Ascending aorta (tissue), 2 donors: ENCODE measurements at regions not wholly inside any gene's neighbourhood (a gene's known extent, or its start where the extent isn't known, plus 50 kb on each side); places are given as distances from the start of the nearest gene placed in this dataset.

Experiments
- DNase-seq, 2 donors: peaks; one replicate each; pipeline ENCODE4 v3.0.0-alpha.2; 2019; ENCODE audit warnings: low spot score in 2 of 2
- H3K27ac ChIP-seq, 2 donors: fragments of 200-600 bp; sonication (generic); one replicate each; pipeline ENCODE4 v1.5.1; 2016 to 2017; ENCODE audit warnings: mild to moderate bottlenecking in 1 of 2
- H3K27me3 ChIP-seq: fragments of 200-600 bp; sonication (generic); one replicate; pipeline ENCODE4 v1.5.1; 2017
- H3K36me3 ChIP-seq, 2 donors: fragments of 200-600 bp; sonication (generic); one replicate each; pipeline ENCODE4 v1.5.1; 2016
- H3K4me1 ChIP-seq, 2 donors: fragments of 200-600 bp; sonication (generic); one replicate each; pipeline ENCODE4 v1.5.1; 2016 to 2017; ENCODE audit warnings: mild to moderate bottlenecking in 1 of 2
- H3K4me3 ChIP-seq, 2 donors: fragments of 200-600 bp; sonication (generic); one replicate each; pipeline ENCODE4 v1.5.1; 2016 to 2017; ENCODE audit warnings: mild to moderate bottlenecking in 1 of 2
- H3K9me3 ChIP-seq, 2 donors: fragments of 200-600 bp; sonication (generic); one replicate each; pipeline ENCODE4 v1.5.1; 2016
- CTCF ChIP-seq, 3 experiments: fragments of 200-600 bp in 2 of 3; fragments of 450-650 bp in 1 of 3; sonication (generic) in 2 of 3; IDR thresholded peaks; one replicate each; pipeline ENCODE4 v1.5.1; 2016 to 2019; ENCODE audit warnings: antibody characterized with exemption in 3 of 3, mild to moderate bottlenecking in 1 of 3, moderate library complexity in 1 of 3
- intact Hi-C: fragments of 100-400 bp; cut with DNase I; formaldehyde crosslinking; loops from one replicate; pipeline ENCODE4 v1.15.1; 2023

- no peaks in the 10 kb centered on the region for H3K36me3 ChIP-seq
- intact Hi-C loops: no loop called here
- H3K27ac ChIP-seq: no peak overlapping the region
- H3K27me3 ChIP-seq: no peaks in the 10 kb centered on the region
- no peaks in the 10 kb centered on the region for H3K9me3 ChIP-seq
- no peak for TF ChIP-seq CTCF (IDR thresholded peaks at IDR 0.05)
- no peak for DNase-seq
- H3K4me1 ChIP-seq: no peaks in the 10 kb centered on the region
- no peak overlapping the region for H3K4me3 ChIP-seq
Measured at GRCh38 chr9:109948453-109948852, 168.5 kb downstream of the PALM2AKAP2 start.

- DNase-seq: no peak
- H3K36me3 ChIP-seq: no peaks in the 10 kb centered on the region
- no peak overlapping the region for H3K27ac ChIP-seq
- peaks cover 0 to under 1% of the 10 kb centered on the region in 2 donors for H3K4me1 ChIP-seq
- H3K27me3 ChIP-seq: no peaks in the 10 kb centered on the region
- no peak for TF ChIP-seq CTCF (IDR thresholded peaks at IDR 0.05)
- H3K4me3 ChIP-seq: no peak overlapping the region
- intact Hi-C loops: loop anchor here (5.0 kb wide), 1 partner anchor 34 kb away; no protein-coding TSS in a partner anchor
- no peaks in the 10 kb centered on the region for H3K9me3 ChIP-seq
Measured at GRCh38 chr9:109950710-109951443, 170.9 kb downstream of the PALM2AKAP2 start.

DNA sequence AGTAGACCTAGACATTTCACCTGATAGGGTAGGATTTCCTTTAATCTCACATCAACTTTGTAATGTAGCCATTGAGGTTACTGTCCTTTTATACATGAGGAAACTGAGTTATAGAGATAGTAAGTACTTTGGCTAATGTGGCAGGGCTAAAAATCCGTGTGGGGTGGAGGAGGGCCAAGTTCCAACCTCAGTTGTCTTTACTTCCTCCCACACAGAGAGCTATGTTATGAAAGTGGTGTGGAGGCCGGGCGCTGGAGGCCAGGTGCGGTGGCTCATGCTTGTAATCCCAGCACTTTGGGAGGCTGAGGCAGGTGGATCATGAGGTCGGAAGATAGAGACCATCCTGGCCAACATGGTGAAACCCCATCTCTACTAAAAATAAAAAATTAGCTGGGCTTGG is 173.3 kb downstream of the PALM2AKAP2 start:
- intact Hi-C loops: loop anchor here (5.0 kb wide), 1 partner anchor 36 kb away; no protein-coding TSS in a partner anchor

GRCh38 chr9:109953813-109954497 is 174.0 kb downstream of the PALM2AKAP2 start:
- Histone ChIP-seq H3K9me3 (no peaks in the 10 kb centered on the region), H3K27me3 (no peaks in the 10 kb centered on the region), H3K36me3 (no peaks in the 10 kb centered on the region), H3K4me3 (no peak overlapping the region), H3K4me1 (peaks cover 0 to 18% of the 10 kb centered on the region in 2 donors), H3K27ac (no peak overlapping the region)
- no peak for TF ChIP-seq CTCF (IDR thresholded peaks at IDR 0.05)
- DNase-seq: no peak
- intact Hi-C loops: loop anchor here (5.0 kb wide), 1 partner anchor 37 kb away; no protein-coding TSS in a partner anchor

More for the DNA sequence above, 173.3 kb downstream of the PALM2AKAP2 start:
- Histone ChIP-seq H3K4me3 (no peak overlapping the region), H3K4me1 (peaks cover 0 to 18% of the 10 kb centered on the region in 2 donors), H3K36me3 (no peaks in the 10 kb centered on the region), H3K27me3 (no peaks in the 10 kb centered on the region), H3K27ac (no peak overlapping the region), H3K9me3 (no peaks in the 10 kb centered on the region)
- TF ChIP-seq CTCF (IDR thresholded peaks at IDR 0.05): no peak
- no peak for DNase-seq

DNA sequence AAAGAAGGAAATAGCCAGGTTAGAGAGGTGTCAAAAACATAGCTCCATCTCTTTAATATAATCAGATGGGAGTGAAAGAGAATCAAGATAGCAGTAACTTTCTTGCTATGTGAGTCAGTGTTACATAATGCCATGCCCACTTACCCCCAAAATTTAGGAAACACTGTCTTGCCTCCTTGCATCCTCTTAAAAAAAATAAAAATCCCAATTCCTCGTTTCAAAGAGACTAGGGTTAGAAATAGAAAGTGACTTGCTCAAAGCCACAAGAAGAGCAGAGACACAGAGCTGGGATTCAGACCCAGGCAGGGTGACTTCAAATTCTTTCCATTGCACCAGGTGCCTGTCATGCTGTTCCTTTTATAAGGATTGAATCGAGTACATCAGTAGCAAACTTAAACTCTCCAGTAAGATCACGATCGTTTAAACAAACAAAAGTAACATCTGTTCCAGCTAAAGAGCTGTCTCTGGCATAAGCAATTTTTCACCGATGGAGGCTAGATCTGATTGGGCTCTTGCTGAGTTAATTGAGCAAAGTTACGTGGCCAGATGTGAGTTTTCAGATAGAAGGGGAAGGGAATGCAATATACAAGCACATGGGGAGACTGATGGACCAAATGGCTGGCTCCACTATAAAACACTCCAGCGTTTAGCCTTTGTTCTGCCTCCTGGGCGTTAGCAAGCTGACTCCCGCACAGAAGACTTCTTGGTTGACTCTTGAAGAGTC is 176.9 kb downstream of the PALM2AKAP2 start:
- no peak for DNase-seq
- no peak for TF ChIP-seq CTCF (IDR thresholded peaks at IDR 0.05)
- Histone ChIP-seq H3K9me3 (no peaks in the 10 kb centered on the region), H3K27me3 (no peaks in the 10 kb centered on the region), H3K27ac (peak overlapping the region; percentile 37 to 46), H3K4me1 (peaks cover 0 to 20% of the 10 kb centered on the region in 2 donors), H3K4me3 (peak overlapping the region in 1 of 2 donors; percentile 1), H3K36me3 (no peaks in the 10 kb centered on the region)
- intact Hi-C loops: no loop called here
